ENCODE measurements at regions not wholly inside any gene's neighbourhood (a gene's known extent, or its start where the extent isn't known, plus 50 kb on each side); places are given as distances from the start of the nearest gene placed in this dataset.

DNA sequence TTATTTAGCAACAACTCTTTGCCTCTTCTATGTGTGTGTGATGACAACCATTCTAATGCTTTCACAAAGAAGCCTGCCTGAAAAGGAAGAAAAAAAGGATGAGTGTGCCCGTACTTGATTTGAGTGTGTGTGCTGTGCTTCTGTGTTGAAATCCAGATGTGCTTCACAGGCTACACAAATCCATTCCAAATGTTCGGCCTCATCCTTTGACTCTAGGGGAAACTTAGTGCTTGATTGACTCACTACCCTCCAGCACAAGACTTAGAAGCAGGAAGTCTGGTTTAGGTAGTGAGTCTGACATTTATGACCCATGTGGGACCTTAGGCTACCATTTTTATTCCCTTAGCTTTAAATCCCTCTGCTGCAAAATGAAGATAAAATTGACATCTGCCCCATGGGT is 108.8 kb upstream of the PLAAT1 start:
- Histone ChIP-seq H3K4me3 (no peak overlapping the region), H3K27me3 (no peaks in the 10 kb centered on the region), H3K27ac (no peak overlapping the region), H3K4me1 (no peaks in the 10 kb centered on the region), H3K9me3 (no peaks in the 10 kb centered on the region), H3K36me3 (no peaks in the 10 kb centered on the region)
- intact Hi-C loops (cut with DNase I; ENCODE audit: low total_unique reads), result no loop called here
- DNase-seq, result no peak
- TF ChIP-seq, protein P1, sequence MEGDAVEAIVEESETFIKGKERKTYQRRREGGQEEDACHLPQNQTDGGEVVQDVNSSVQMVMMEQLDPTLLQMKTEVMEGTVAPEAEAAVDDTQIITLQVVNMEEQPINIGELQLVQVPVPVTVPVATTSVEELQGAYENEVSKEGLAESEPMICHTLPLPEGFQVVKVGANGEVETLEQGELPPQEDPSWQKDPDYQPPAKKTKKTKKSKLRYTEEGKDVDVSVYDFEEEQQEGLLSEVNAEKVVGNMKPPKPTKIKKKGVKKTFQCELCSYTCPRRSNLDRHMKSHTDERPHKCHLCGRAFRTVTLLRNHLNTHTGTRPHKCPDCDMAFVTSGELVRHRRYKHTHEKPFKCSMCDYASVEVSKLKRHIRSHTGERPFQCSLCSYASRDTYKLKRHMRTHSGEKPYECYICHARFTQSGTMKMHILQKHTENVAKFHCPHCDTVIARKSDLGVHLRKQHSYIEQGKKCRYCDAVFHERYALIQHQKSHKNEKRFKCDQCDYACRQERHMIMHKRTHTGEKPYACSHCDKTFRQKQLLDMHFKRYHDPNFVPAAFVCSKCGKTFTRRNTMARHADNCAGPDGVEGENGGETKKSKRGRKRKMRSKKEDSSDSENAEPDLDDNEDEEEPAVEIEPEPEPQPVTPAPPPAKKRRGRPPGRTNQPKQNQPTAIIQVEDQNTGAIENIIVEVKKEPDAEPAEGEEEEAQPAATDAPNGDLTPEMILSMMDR (IDR thresholded peaks at IDR 0.05), result no peak
- no peak for TF ChIP-seq POLR2A (IDR thresholded peaks at IDR 0.05)

DNA sequence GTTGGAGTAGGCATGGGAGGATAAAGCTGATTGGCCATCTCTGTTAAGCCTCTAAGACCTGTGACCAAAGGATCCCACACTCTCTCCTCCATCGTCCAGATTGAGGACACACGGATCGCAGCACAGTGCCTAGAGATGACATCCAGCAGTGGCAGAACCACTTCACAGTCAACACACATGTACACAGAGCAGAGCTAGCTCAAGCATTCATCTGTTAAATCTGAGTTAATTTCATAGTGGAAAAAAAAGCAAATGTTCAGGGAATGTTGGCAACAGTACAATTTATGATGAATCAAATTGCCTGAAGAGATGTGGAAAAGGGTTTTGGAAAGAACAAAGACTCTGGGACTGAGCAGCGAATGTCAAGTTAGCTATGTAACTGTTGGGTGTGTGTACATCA is 108.1 kb upstream of the PLAAT1 start:
- Histone ChIP-seq H3K27me3 (no peaks in the 10 kb centered on the region), H3K4me1 (no peaks in the 10 kb centered on the region), H3K4me3 (no peak overlapping the region), H3K27ac (no peak overlapping the region), H3K36me3 (no peaks in the 10 kb centered on the region), H3K9me3 (no peaks in the 10 kb centered on the region)
- TF ChIP-seq, protein P1 (IDR thresholded peaks at IDR 0.05), result no peak
- TF ChIP-seq POLR2A (IDR thresholded peaks at IDR 0.05), result no peak
- intact Hi-C loops (cut with DNase I; ENCODE audit: low total_unique reads), result no loop called here
- DNase-seq, result no peak

DNA sequence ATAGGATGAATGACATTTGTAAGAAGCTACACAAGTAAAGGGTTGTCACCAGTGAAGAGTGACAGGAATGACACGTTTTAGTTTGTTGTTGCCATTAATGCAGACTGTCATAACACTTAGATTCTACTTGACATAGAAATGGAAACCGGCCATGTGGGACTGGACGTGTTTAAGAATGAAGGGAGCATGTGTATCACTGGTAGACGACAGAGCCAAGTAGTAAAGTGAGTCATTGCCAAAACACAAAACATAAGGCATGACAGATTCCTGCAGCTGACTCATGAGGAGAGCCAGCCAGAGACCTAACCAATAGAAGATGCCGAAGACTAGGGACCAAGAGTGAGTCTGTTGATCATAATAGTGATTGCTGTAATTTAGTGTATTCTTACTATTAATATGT is 106.2 kb upstream of the PLAAT1 start:
- Histone ChIP-seq H3K4me3 (no peak overlapping the region), H3K27me3 (no peaks in the 10 kb centered on the region), H3K27ac (no peak overlapping the region), H3K9me3 (no peaks in the 10 kb centered on the region), H3K36me3 (no peaks in the 10 kb centered on the region), H3K4me1 (no peaks in the 10 kb centered on the region)
- intact Hi-C loops (cut with DNase I; ENCODE audit: low total_unique reads), result no loop called here
- DNase-seq, result no peak
- TF ChIP-seq, protein P1 (IDR thresholded peaks at IDR 0.05), result no peak
- TF ChIP-seq POLR2A (IDR thresholded peaks at IDR 0.05), result no peak

DNA sequence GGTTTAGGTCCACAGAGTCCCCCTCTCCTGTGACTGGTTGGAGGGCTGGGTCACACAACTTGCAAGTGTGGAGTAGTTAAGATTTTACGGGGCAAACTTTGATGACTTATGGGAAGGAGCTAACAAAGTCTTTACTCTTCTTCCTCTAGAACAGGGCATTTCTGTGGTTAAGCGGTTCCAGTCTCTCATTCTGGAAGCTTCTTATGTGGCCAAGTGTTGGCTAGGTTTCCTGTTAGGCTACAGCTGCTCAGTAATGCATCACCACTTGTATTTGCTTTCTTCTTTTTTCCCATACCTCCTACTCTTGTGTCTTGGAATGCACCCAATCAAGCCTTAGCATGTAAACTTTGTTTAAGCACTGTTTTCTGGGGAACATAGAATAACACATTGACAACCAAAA is 100.6 kb upstream of the PLAAT1 start:
- no peak for DNase-seq
- no peak overlapping the region for H3K27ac ChIP-seq
- no peaks in the 10 kb centered on the region for H3K4me1 ChIP-seq
- no peak for TF ChIP-seq POLR2A (IDR thresholded peaks at IDR 0.05)
- TF ChIP-seq, protein P1 (IDR thresholded peaks at IDR 0.05), result no peak
- H3K4me3 ChIP-seq, result no peak overlapping the region
- intact Hi-C loops (cut with DNase I; ENCODE audit: low total_unique reads), result no loop called here
- H3K36me3 ChIP-seq, result no peaks in the 10 kb centered on the region
- H3K9me3 ChIP-seq, result no peaks in the 10 kb centered on the region
- no peaks in the 10 kb centered on the region for H3K27me3 ChIP-seq

DNA sequence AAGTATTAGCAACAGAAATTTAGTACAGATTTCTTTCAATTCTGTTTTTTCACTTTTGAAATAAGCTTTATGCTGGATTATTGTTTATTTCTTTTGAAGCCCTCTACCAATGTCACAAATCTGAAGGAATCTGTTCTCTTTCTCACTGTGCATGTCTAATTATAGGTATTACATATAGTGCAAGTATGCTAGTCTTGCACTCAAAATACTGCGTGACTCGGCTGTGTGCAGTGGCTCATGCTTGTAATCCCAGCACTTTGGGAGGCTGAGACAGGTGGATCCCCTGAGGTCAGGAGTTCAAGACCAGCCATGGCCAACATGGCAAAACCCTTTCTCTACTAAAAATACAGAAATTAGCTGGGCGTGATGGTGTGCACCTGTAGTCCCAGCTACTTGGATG is 95.8 kb upstream of the PLAAT1 start:
- H3K27ac ChIP-seq, result no peak overlapping the region
- DNase-seq, result no peak
- TF ChIP-seq, protein P1 (IDR thresholded peaks at IDR 0.05), result no peak
- no peak for TF ChIP-seq POLR2A (IDR thresholded peaks at IDR 0.05)
- no peaks in the 10 kb centered on the region for H3K9me3 ChIP-seq
- H3K27me3 ChIP-seq, result no peaks in the 10 kb centered on the region
- no peak overlapping the region for H3K4me3 ChIP-seq
- intact Hi-C loops (cut with DNase I; ENCODE audit: low total_unique reads), result no loop called here
- H3K36me3 ChIP-seq, result no peaks in the 10 kb centered on the region
- no peaks in the 10 kb centered on the region for H3K4me1 ChIP-seq

Data from uterus (tissue), 3 donors.